ENCODE measurements at regions not wholly inside any gene's neighbourhood (a gene's known extent, or its start where the extent isn't known, plus 50 kb on each side); places are given as distances from the start of the nearest gene placed in this dataset.
A peak's percentile ranks its signal among the peaks of the same experiment; 100 is the strongest.

- Histone ChIP-seq H4K20me1 (no peaks in the 10 kb centered on the region), H3K9ac (no peak overlapping the region), H3K4me2 (no peak overlapping the region), H3K4me3 (no peak overlapping the region), H3K36me3 (no peaks in the 10 kb centered on the region), H3K27me3 (no peaks in the 10 kb centered on the region), H3K4me1 (no peaks in the 10 kb centered on the region), H3K9me3 (replicated peaks in 1 of 11) (no peaks in the 10 kb centered on the region), H3K27ac (no peak overlapping the region)
- no peak for TF ChIP-seq Cebpa-rat (IDR thresholded peaks at IDR 0.05)
These were observed 230.0 kb upstream of the GOLIM4 start for GRCh38 chr3:168325684-168326083.

DNA sequence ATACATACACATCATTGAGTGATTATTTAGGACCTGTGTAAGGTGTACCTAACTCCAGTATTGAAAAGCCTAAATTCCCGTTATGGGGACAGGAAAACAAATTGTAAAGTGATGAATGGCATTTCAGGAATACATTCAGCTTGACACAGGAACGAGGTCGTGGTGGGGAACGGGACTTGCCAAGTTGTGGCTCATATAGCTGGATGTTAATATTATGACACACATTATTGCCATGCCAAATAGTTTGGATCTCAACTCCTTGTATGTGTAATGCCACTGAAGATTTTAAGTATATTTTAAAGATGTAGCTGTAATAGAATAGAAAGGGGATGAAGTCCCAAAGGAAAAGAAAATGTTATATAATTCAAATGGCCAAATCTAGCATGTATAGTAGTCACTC lies 227.2 kb upstream of the GOLIM4 start:
- Histone ChIP-seq H3K27ac (no peak overlapping the region), H4K20me1 (no peaks in the 10 kb centered on the region), H3K27me3 (no peaks in the 10 kb centered on the region), H3K9ac (no peak overlapping the region), H3K9me3 (replicated peaks in 1 of 11) (no peaks in the 10 kb centered on the region), H3K4me2 (no peak overlapping the region), H3K36me3 (no peaks in the 10 kb centered on the region), H3K4me1 (no peaks in the 10 kb centered on the region), H3K4me3 (no peak overlapping the region)
- no peak for TF ChIP-seq Cebpa-rat (IDR thresholded peaks at IDR 0.05)

DNA sequence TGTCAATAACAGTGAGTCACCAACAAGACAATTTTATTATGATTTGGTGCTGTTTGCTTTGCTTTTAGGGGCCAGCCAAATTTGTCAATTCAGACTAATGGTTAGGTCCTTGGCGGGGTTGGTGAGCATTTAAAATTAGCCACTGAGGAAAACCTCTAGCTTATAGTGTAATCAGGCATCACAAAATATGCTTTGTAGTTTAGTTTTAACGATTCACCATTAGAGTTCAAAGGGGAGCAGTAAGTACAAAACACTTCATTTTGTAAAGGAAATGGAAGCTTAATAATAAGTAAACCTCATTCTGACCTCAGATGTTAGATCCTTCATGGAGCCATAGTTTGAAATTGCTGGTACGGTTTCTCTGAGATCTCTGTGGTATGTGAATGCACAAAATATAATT lies 218.4 kb upstream of the GOLIM4 start:
- no peak overlapping the region for H3K4me3 ChIP-seq
- TF ChIP-seq Cebpa-rat (IDR thresholded peaks at IDR 0.05), result no peak
- H3K9me3 ChIP-seq (replicated peaks in 1 of 11), result no peaks in the 10 kb centered on the region
- H3K36me3 ChIP-seq, result no peaks in the 10 kb centered on the region
- H3K4me2 ChIP-seq, result no peak overlapping the region
- H4K20me1 ChIP-seq, result no peaks in the 10 kb centered on the region
- no peak overlapping the region for H3K9ac ChIP-seq
- no peaks in the 10 kb centered on the region for H3K27me3 ChIP-seq
- H3K4me1 ChIP-seq, result no peaks in the 10 kb centered on the region
- H3K27ac ChIP-seq, result no peak overlapping the region

GRCh38 chr3:168312984-168313383 lies 217.3 kb upstream of the GOLIM4 start:
- H4K20me1 ChIP-seq, result no peaks in the 10 kb centered on the region
- no peaks in the 10 kb centered on the region for H3K9me3 ChIP-seq (replicated peaks in 1 of 11)
- H3K27ac ChIP-seq, result no peak overlapping the region
- H3K36me3 ChIP-seq, result no peaks in the 10 kb centered on the region
- H3K4me1 ChIP-seq, result no peaks in the 10 kb centered on the region
- H3K4me2 ChIP-seq, result no peak overlapping the region
- no peak overlapping the region for H3K9ac ChIP-seq
- peak in 1 of 11 experiments; percentile 19; a peak in 1 of 22 replicates for TF ChIP-seq Cebpa-rat (IDR thresholded peaks at IDR 0.05)
- no peak overlapping the region for H3K4me3 ChIP-seq
- no peaks in the 10 kb centered on the region for H3K27me3 ChIP-seq

- Histone ChIP-seq H3K4me1 (no peaks in the 10 kb centered on the region), H3K4me3 (no peak overlapping the region), H4K20me1 (no peaks in the 10 kb centered on the region), H3K27me3 (no peaks in the 10 kb centered on the region), H3K27ac (no peak overlapping the region), H3K4me2 (no peak overlapping the region), H3K9ac (no peak overlapping the region), H3K36me3 (no peaks in the 10 kb centered on the region), H3K9me3 (replicated peaks in 1 of 11) (peaks cover 10 to 12% (median 11%) of the 10 kb centered on the region in 11 experiments)
- no peak for TF ChIP-seq Cebpa-rat (IDR thresholded peaks at IDR 0.05)
These were observed 212.2 kb upstream of the GOLIM4 start for GRCh38 chr3:168307893-168308292.

DNA sequence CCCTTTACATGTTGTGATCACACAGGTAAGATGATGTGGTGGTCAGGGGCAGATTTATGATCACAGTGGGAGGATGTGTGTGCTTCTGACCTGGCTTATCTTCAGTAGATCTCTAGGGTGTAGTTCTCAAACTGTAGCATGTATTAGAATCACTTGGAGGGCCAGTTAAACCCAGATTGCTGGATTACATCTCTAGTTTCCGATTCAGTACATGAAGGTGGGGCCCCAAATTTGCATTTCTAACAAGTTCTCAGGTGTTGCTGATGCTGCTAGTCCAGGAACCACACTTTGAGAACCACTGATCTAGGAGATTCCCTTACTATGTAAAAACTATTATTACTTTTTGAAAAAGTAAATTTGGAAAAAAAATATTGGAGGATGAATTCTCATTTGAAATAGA lies 199.3 kb upstream of the GOLIM4 start:
- peaks cover 0 to 5% (median 0%) of the 10 kb centered on the region in 10 experiments; a peak in 2 of 20 replicates for H3K4me1 ChIP-seq
- H3K9ac ChIP-seq, result no peak overlapping the region
- no peaks in the 10 kb centered on the region for H3K36me3 ChIP-seq
- no peaks in the 10 kb centered on the region for H3K27me3 ChIP-seq
- H4K20me1 ChIP-seq, result no peaks in the 10 kb centered on the region
- no peak overlapping the region for H3K4me2 ChIP-seq
- no peak for TF ChIP-seq Cebpa-rat (IDR thresholded peaks at IDR 0.05)
- no peak overlapping the region for H3K4me3 ChIP-seq
- no peak overlapping the region for H3K27ac ChIP-seq
- no peaks in the 10 kb centered on the region for H3K9me3 ChIP-seq (replicated peaks in 1 of 11)

- Histone ChIP-seq H3K27me3 (no peaks in the 10 kb centered on the region), H3K27ac (no peak overlapping the region), H3K4me3 (no peak overlapping the region), H3K9me3 (replicated peaks in 1 of 11) (no peaks in the 10 kb centered on the region), H3K4me1 (peaks cover 0 to 5% (median 0%) of the 10 kb centered on the region in 10 experiments; a peak in 2 of 20 replicates), H3K4me2 (no peak overlapping the region), H3K9ac (no peak overlapping the region), H4K20me1 (no peaks in the 10 kb centered on the region), H3K36me3 (no peaks in the 10 kb centered on the region)
- TF ChIP-seq Cebpa-rat (IDR thresholded peaks at IDR 0.05), result no peak
These were observed 196.6 kb upstream of the GOLIM4 start for GRCh38 chr3:168292296-168292695.

- Histone ChIP-seq H3K9ac (no peak overlapping the region), H3K4me2 (no peak overlapping the region), H3K36me3 (no peaks in the 10 kb centered on the region), H3K27me3 (no peaks in the 10 kb centered on the region), H4K20me1 (no peaks in the 10 kb centered on the region), H3K9me3 (replicated peaks in 1 of 11) (no peaks in the 10 kb centered on the region), H3K4me3 (no peak overlapping the region), H3K4me1 (peaks cover 0 to 10% (median 0%) of the 10 kb centered on the region in 10 experiments; a peak in 4 of 20 replicates), H3K27ac (no peak overlapping the region)
- no peak for TF ChIP-seq Cebpa-rat (IDR thresholded peaks at IDR 0.05)
These were observed 193.8 kb upstream of the GOLIM4 start for GRCh38 chr3:168289471-168290008.

- Histone ChIP-seq H3K4me1 (peaks cover 0 to 10% (median 0%) of the 10 kb centered on the region in 10 experiments; a peak in 4 of 20 replicates), H3K27me3 (no peaks in the 10 kb centered on the region), H4K20me1 (no peaks in the 10 kb centered on the region), H3K4me3 (no peak overlapping the region), H3K36me3 (no peaks in the 10 kb centered on the region), H3K27ac (no peak overlapping the region), H3K9me3 (replicated peaks in 1 of 11) (no peaks in the 10 kb centered on the region), H3K4me2 (no peak overlapping the region), H3K9ac (no peak overlapping the region)
- TF ChIP-seq Cebpa-rat (IDR thresholded peaks at IDR 0.05), result no peak
These were observed 193.0 kb upstream of the GOLIM4 start for GRCh38 chr3:168288511-168289401.

DNA sequence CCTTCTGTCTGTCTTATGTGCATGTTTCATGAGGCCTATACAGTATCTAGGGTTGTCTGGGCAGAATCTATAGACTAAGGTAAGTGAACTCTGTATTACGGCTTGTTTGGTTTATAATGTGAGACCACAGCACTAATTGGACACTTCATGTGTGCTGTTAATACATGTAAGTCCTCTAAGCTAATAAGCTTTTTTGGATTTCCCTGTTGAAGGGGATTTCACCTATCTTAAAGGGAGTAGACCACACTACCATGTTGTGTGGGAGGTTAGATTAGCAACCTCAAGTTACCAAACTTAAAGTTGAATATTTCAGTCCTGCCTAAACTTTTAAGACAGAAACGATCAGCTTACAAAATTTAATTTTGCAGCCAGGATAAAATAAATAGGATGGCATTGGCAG lies 189.8 kb upstream of the GOLIM4 start:
- H3K27ac ChIP-seq, result no peak overlapping the region
- no peak overlapping the region for H3K9ac ChIP-seq
- H4K20me1 ChIP-seq, result no peaks in the 10 kb centered on the region
- H3K4me1 ChIP-seq, result peaks cover 0 to 10% (median 0%) of the 10 kb centered on the region in 10 experiments; a peak in 2 of 20 replicates
- H3K36me3 ChIP-seq, result no peaks in the 10 kb centered on the region
- no peak overlapping the region for H3K4me2 ChIP-seq
- no peak overlapping the region for H3K4me3 ChIP-seq
- no peaks in the 10 kb centered on the region for H3K27me3 ChIP-seq
- no peak for TF ChIP-seq Cebpa-rat (IDR thresholded peaks at IDR 0.05)
- H3K9me3 ChIP-seq (replicated peaks in 1 of 11), result no peaks in the 10 kb centered on the region
